ENCODE measurements at regions not wholly inside any gene's neighbourhood (a gene's known extent, or its start where the extent isn't known, plus 50 kb on each side); places are given as distances from the start of the nearest gene placed in this dataset.

- H3K27me3 ChIP-seq (ENCODE audit: control insufficient read depth, insufficient read depth, low read length) = no peaks in the 10 kb centered on the region
- POLR2A ChIA-PET = no interaction called here
- H3K4me1 ChIP-seq (ENCODE audit: control insufficient read depth, insufficient read depth, low read length) = no peaks in the 10 kb centered on the region
- TF ChIP-seq CTCF (IDR thresholded peaks at IDR 0.05) (no peak), POLR2AphosphoS5 (IDR thresholded peaks at IDR 0.05; ENCODE audit: low read depth, low read length) (no peak), TCF7L2 (IDR thresholded peaks at IDR 0.05; ENCODE audit: low read depth, low read length) (no peak), SIN3A (IDR thresholded peaks at IDR 0.05; ENCODE audit: borderline replicate concordance, insufficient read depth, low read depth, low read length) (no peak), REST (IDR thresholded peaks at IDR 0.05; ENCODE audit: insufficient read depth in 1 of 2, low read depth in 2 of 2, low read length in 1 of 2) (no peak)
- BruUV-seq (replicated peaks) = no TSS peak
- intact Hi-C loops (cut with micrococcal nuclease; ENCODE audit: unreplicated experiment) (no loop called here), in situ Hi-C loops (cut with HindIII; ENCODE audit: low pct_unique_long_range_greater_than_20kb, low sequenced_read_pairs) (no loop called here)
- no peak overlapping the region for H3K4me3 ChIP-seq (ENCODE audit: low read depth in 2 of 2, low read length in 2 of 2)
- no peaks in the 10 kb centered on the region for H3K9me3 ChIP-seq (ENCODE audit: control insufficient read depth, insufficient read depth, low read depth, low read length)
- CTCF ChIA-PET = no interaction called here
- DNase-seq (ENCODE audit: low read depth, low spot score) = no peak
- no peak overlapping the region for H3K27ac ChIP-seq (ENCODE audit: low read length)
- H3K36me3 ChIP-seq (ENCODE audit: control insufficient read depth, insufficient read depth, low read length) = no peaks in the 10 kb centered on the region
- ATAC-seq = no peak
Observed at GRCh38 chr4:133555671-133556070, 406.6 kb downstream of the PCDH10 start.

- Histone ChIP-seq H3K36me3 (ENCODE audit: control insufficient read depth, insufficient read depth, low read length) (no peaks in the 10 kb centered on the region), H3K9me3 (ENCODE audit: control insufficient read depth, insufficient read depth, low read depth, low read length) (no peaks in the 10 kb centered on the region), H3K4me1 (ENCODE audit: control insufficient read depth, insufficient read depth, low read length) (no peaks in the 10 kb centered on the region), H3K27ac (ENCODE audit: low read length) (no peak overlapping the region), H3K27me3 (ENCODE audit: control insufficient read depth, insufficient read depth, low read length) (no peaks in the 10 kb centered on the region), H3K4me3 (ENCODE audit: low read depth in 2 of 2, low read length in 2 of 2) (no peak overlapping the region)
- in situ Hi-C loops (cut with HindIII; ENCODE audit: low pct_unique_long_range_greater_than_20kb, low sequenced_read_pairs) = no loop called here
- intact Hi-C loops (cut with micrococcal nuclease; ENCODE audit: unreplicated experiment) = no loop called here
- TF ChIP-seq REST (IDR thresholded peaks at IDR 0.05; ENCODE audit: insufficient read depth in 1 of 2, low read depth in 2 of 2, low read length in 1 of 2) (no peak), SIN3A (IDR thresholded peaks at IDR 0.05; ENCODE audit: borderline replicate concordance, insufficient read depth, low read depth, low read length) (no peak)
- BruUV-seq (replicated peaks) = no TSS peak
- DNase-seq (ENCODE audit: low read depth, low spot score) (no peak), ATAC-seq (no peak)
- ChIA-PET POLR2A (no interaction called here), CTCF (no interaction called here)
Observed at GRCh38 chr4:133550436-133550835, 401.3 kb downstream of the PCDH10 start.

Measured in Panc1 (cell line).